WTC11 (cell line): ENCODE measurements at regions not wholly inside any gene's neighbourhood (a gene's known extent, or its start where the extent isn't known, plus 50 kb on each side); places are given as distances from the start of the nearest gene placed in this dataset.

Source experiments
- ATAC-seq: fragments of 200-7000 bp; cut with Tn5 transposase; 2 replicates; pipeline ENCODE4 v1.10.0; 2021; ENCODE audit warnings: mild to moderate bottlenecking, moderate library complexity
- CTCF ChIA-PET: fragments of 300-600 bp; sonication (Branson Sonifier 250); formaldehyde crosslinking; loops from one replicate; lab custom pipeline; 2021; ENCODE audit warnings: antibody characterized with exemption; lab: Charles Lee
- POLR2A ChIA-PET: fragments of 350-600 bp; sonication (Branson Sonifier 250); formaldehyde crosslinking; loops from one replicate; lab custom pipeline; 2021; ENCODE audit warnings: antibody characterized with exemption; lab: Charles Lee
- DNase-seq: peaks from one replicate; pipeline ENCODE4 v3.0.0; 2021; ENCODE audit warnings: low spot score
- H3K27ac Mint-ChIP-seq: 2 replicates; pipeline ENCODE4 v1.8.0; 2021; ENCODE audit warnings: mixed read lengths
- H3K27me3 Mint-ChIP-seq: 2 replicates; pipeline ENCODE4 v1.8.0; 2021; ENCODE audit warnings: low read depth, mild to moderate bottlenecking, moderate library complexity, mixed read lengths
- H3K36me3 Mint-ChIP-seq: 2 replicates; pipeline ENCODE4 v1.8.0; 2021; ENCODE audit warnings: mixed read lengths
- H3K4me1 Mint-ChIP-seq: 2 replicates; pipeline ENCODE4 v1.8.0; 2022; ENCODE audit warnings: mixed read lengths
- H3K4me3 Mint-ChIP-seq: 2 replicates; pipeline ENCODE4 v1.8.0; 2021; ENCODE audit warnings: mild to moderate bottlenecking, moderate library complexity, mixed read lengths
- H3K9me3 Mint-ChIP-seq: 2 replicates; pipeline ENCODE4 v1.8.0; 2021; ENCODE audit warnings: mixed read lengths
- ARID4B ChIP-seq: sonication (generic); formaldehyde crosslinking; IDR thresholded peaks from 2 replicates; pipeline ENCODE4 v1.8.0; 2023; ENCODE audit warnings: missing genetic modification reagents, mild to moderate bottlenecking, borderline replicate concordance
- ATF2 ChIP-seq: sonication (generic); formaldehyde crosslinking; IDR thresholded peaks from 2 replicates; pipeline ENCODE4 v1.8.1; 2022; ENCODE audit warnings: low read depth, missing genetic modification reagents, borderline replicate concordance
- FOXJ3 ChIP-seq: sonication (generic); formaldehyde crosslinking; IDR thresholded peaks from 2 replicates; pipeline ENCODE4 v1.9.0; 2021; ENCODE audit warnings: missing genetic modification reagents, mild to moderate bottlenecking, borderline replicate concordance
- MAX ChIP-seq: sonication (generic); formaldehyde crosslinking; IDR thresholded peaks from 2 replicates; pipeline ENCODE4 v1.8.0; 2022; ENCODE audit warnings: mild to moderate bottlenecking, missing genetic modification reagents
- NFYB ChIP-seq: sonication (generic); formaldehyde crosslinking; conservative IDR thresholded peaks from 2 replicates; pipeline ENCODE4 v1.8.0; 2022; ENCODE audit warnings: low read depth, missing genetic modification reagents
- OVOL2 ChIP-seq: fragments of 250-450 bp; sonication (Bioruptor Pico); IDR thresholded peaks from 2 replicates; pipeline ENCODE4 v1.9.0; 2021; ENCODE audit warnings: mild to moderate bottlenecking, borderline replicate concordance
- RORB ChIP-seq: fragments of 250-450 bp; sonication (Bioruptor Pico); IDR thresholded peaks from 2 replicates; pipeline ENCODE4 v1.9.0; 2021; ENCODE audit warnings: mild to moderate bottlenecking
- SOX15 ChIP-seq: fragments of 250-450 bp; sonication (Bioruptor Pico); IDR thresholded peaks from 2 replicates; pipeline ENCODE4 v1.9.0; 2021; ENCODE audit warnings: mild to moderate bottlenecking
- SP1 ChIP-seq: sonication (generic); formaldehyde crosslinking; conservative IDR thresholded peaks from 2 replicates; pipeline ENCODE4 v1.8.1; 2022; ENCODE audit warnings: missing genetic modification reagents
- TEAD1 ChIP-seq: sonication (generic); formaldehyde crosslinking; IDR thresholded peaks from 2 replicates; pipeline ENCODE4 v1.8.0; 2022; ENCODE audit warnings: mild to moderate bottlenecking, missing genetic modification reagents
- USF1 ChIP-seq: sonication (generic); formaldehyde crosslinking; IDR thresholded peaks from 2 replicates; pipeline ENCODE4 v1.8.0; 2022; ENCODE audit warnings: mild to moderate bottlenecking, missing genetic modification reagents
- ZBTB21 ChIP-seq: sonication (generic); formaldehyde crosslinking; IDR thresholded peaks from 2 replicates; pipeline ENCODE4 v1.8.1; 2023; ENCODE audit warnings: mild to moderate bottlenecking, missing genetic modification reagents, borderline replicate concordance
- ZNF121 ChIP-seq: sonication (generic); formaldehyde crosslinking; IDR thresholded peaks from 2 replicates; pipeline ENCODE4 v1.8.0; 2023; ENCODE audit warnings: missing genetic modification reagents
- ZNF396 ChIP-seq: fragments of 250-450 bp; sonication (Bioruptor Pico); IDR thresholded peaks from 2 replicates; pipeline ENCODE4 v1.8.0; 2021; ENCODE audit warnings: mild to moderate bottlenecking, moderate library complexity, borderline replicate concordance
- ZNF532 ChIP-seq: fragments of 250-450 bp; sonication (Bioruptor Pico); IDR thresholded peaks from 2 replicates; pipeline ENCODE4 v1.9.0; 2021; ENCODE audit warnings: mild to moderate bottlenecking, borderline replicate concordance

GRCh38 chr5:89015409-89015808 lies 132.4 kb upstream of the MEF2C start:
- ATAC-seq (no peak), DNase-seq (no peak)
- Mint-ChIP-seq H3K27me3 (no peaks in the 10 kb centered on the region), H3K4me3 (no peak overlapping the region), H3K36me3 (no peaks in the 10 kb centered on the region), H3K27ac (no peak overlapping the region), H3K4me1 (peaks cover 35% of the 10 kb centered on the region), H3K9me3 (no peaks in the 10 kb centered on the region)
- CTCF ChIA-PET = no interaction called here
- POLR2A ChIA-PET = no interaction called here
- TF ChIP-seq ZBTB21 (no peak), RORB (CRISPR knock-in tag) (no peak), FOXJ3 (CRISPR knock-in tag) (no peak), ZNF121 (CRISPR knock-in tag) (no peak), ZNF532 (CRISPR knock-in tag) (no peak), ZNF396 (no peak), USF1 (no peak), SP1 (CRISPR knock-in tag) (no peak), ARID4B (CRISPR knock-in tag) (no peak), TEAD1 (no peak), OVOL2 (CRISPR knock-in tag) (no peak), MAX (no peak), ATF2 (CRISPR knock-in tag) (no peak), SOX15 (CRISPR knock-in tag) (no peak), NFYB (CRISPR knock-in tag) (no peak)
